Motor neuron (in vitro differentiated cells): ENCODE measurements at regions not wholly inside any gene's neighbourhood (a gene's known extent, or its start where the extent isn't known, plus 50 kb on each side); places are given as distances from the start of the nearest gene placed in this dataset.

ENCODE experiments used
- ATAC-seq, 8 experiments: fragments of 200-7000 bp; cut with Tn5 transposase; replicated peaks in 6 of 8; 2 replicates each; pipeline ENCODE4 v1.8.0; 2021; ENCODE audit warnings: mild to moderate bottlenecking in 8 of 8, moderate library complexity in 8 of 8
- H3K27ac ChIP-seq, 2 donors: fragments of 250-450 bp; sonication (Bioruptor Pico); 2 replicates each; pipeline ENCODE4 v1.9.0; 2021; ENCODE audit warnings: antibody characterized with exemption in 2 of 2, mild to moderate bottlenecking in 2 of 2, moderate library complexity in 1 of 2
- H3K4me1 ChIP-seq, 2 donors: fragments of 250-450 bp; sonication (Bioruptor Pico); replicated peaks in 1 of 2; 2 replicates each; pipeline ENCODE4 v1.6.1; 2021; ENCODE audit warnings: antibody characterized with exemption in 2 of 2, mild to moderate bottlenecking in 2 of 2, moderate library complexity in 1 of 2
- H3K4me3 ChIP-seq, 5 donors: fragments of 250-450 bp; sonication (Bioruptor Pico); 2 replicates each; pipeline ENCODE4 v1.9.0; 2021; ENCODE audit warnings: antibody characterized with exemption in 5 of 5, mild to moderate bottlenecking in 5 of 5, moderate library complexity in 4 of 5
- WGBS, 10 experiments: fragments of 450-650 bp; shearing (Covaris generic); methylation state at CpG; one replicate each; pipeline ENCODE4 v1.0.0; 2022; 5-methylcytosine and 5-hydroxymethylcytosine counted together
- in situ Hi-C, 9 experiments: fragments of 400-800 bp; cut with MboI; loops; one replicate each; pipeline ENCODE4 v1.15.0; 2021; ENCODE audit warnings: low sequenced_read_pairs in 9 of 9, low pct_unique_long_range_greater_than_20kb in 2 of 9; ENCODE audit not compliant: unreplicated experiment in 9 of 9

DNA sequence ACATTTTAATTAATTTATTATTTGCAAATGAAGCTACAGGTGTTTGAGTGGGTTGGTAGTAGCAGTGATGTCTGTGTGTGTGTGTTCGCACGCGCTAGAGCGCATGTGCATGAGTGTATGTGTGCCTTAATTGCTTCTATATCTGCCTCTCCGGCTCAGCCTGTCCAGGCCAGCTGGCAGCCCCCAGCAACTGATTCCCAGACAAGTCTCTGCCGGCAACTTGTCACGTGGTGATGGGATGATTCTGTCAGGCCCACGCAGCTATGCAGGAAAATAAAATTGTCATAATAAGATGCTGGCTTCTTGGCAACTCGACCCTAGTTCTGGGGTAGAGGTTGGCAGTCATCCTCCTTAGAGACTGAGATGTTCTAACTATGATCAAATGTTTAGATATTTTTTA, 712.8 kb upstream of the SOX9 start:
- H3K27ac ChIP-seq: no peak overlapping the region
- H3K4me3 ChIP-seq: no peak overlapping the region
- WGBS, 10 experiments: 13 to 100% (median 71%) methylated on average over 1 to 9 of the region's 9 CpGs; no CpG with 5 or more reads in 1 of the 10 experiments
- H3K4me1 ChIP-seq: no peaks in the 10 kb centered on the region
- no peak for ATAC-seq
- in situ Hi-C loops: no loop called here

DNA sequence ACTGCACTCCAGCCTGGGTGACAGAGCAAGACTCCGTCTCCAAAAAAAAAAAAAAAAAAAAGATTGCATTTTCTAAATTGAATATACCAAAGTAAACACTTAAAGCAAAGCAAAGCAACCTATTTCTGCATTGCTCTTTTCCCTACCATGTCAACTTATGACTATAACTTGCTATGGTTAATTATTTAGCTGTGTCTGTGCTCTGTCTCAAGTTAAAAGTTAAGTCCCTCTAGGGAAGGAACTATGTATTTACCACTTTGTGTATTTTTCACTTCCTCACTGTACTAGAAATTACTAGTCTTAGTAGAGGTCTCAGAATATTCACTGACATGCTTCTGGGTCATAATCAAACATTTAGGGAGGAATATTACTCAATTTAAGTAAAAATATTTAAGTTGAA, 711.7 kb upstream of the SOX9 start:
- H3K4me1 ChIP-seq: no peaks in the 10 kb centered on the region
- H3K27ac ChIP-seq: no peak overlapping the region
- no CpG with 5 or more reads among the region's 1 CpG for WGBS, 10 experiments
- no peak overlapping the region for H3K4me3 ChIP-seq
- in situ Hi-C loops: no loop called here
- no peak for ATAC-seq

- no peak overlapping the region for H3K4me3 ChIP-seq
- ATAC-seq: no peak
- no peaks in the 10 kb centered on the region for H3K4me1 ChIP-seq
- no peak overlapping the region for H3K27ac ChIP-seq
- in situ Hi-C loops: no loop called here
- 0 to 100% (median 83%) methylated on average over 1 to 4 of the region's 4 CpGs; no CpG with 5 or more reads in 2 of the 10 experiments for WGBS, 10 experiments
Observed at GRCh38 chr17:71409712-71410111, 711.1 kb upstream of the SOX9 start.

DNA sequence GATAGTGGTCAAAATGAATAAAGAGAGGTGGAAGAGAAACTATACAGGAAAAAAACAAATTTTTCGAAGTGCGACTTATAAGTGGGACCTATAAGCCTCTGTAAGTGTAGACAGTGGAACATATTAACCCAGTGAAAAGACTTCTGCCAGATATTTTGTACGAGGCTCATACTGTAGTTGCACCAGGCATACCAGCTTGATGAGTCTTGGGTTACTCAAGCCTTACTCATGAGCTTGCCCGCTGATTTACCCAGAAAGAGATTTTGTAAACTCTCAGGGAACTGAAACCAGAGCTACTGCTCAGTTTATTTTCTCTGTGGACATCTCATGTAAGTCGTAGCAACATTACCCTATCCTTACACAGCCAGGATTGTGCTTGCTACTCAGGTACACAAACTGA, 708.0 kb upstream of the SOX9 start:
- Histone ChIP-seq H3K4me1 (no peaks in the 10 kb centered on the region), H3K27ac (no peak overlapping the region), H3K4me3 (no peak overlapping the region)
- 14 to 94% (median 82%) methylated on average over 2 to 5 of the region's 5 CpGs; no CpG with 5 or more reads in 1 of the 10 experiments for WGBS, 10 experiments
- peak in 1 of 8 experiments; percentile 34 for ATAC-seq
- in situ Hi-C loops: no loop called here

DNA sequence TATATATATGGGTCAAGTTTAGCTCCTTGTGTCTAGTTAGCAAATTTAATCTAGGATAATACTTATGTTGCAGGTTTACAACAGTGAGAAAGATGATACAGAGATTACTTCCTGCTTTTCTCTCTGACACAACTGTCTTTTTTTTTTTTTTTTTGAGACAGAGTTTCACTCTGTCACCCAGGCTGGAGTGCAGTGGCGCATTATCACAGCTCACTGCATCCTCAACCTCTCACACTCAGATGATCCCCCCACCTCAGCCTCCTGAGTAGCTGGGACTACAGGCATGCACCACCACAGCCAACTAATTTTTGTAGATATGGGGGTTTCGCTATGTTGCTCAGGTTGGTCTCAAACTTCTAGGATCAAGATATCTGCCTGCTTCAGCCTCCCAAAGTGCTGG, 706.9 kb upstream of the SOX9 start:
- Histone ChIP-seq H3K4me1 (no peaks in the 10 kb centered on the region), H3K4me3 (no peak overlapping the region), H3K27ac (no peak overlapping the region)
- 61 to 100% (median 94%) methylated on average over 1 to 2 of the region's 2 CpGs; no CpG with 5 or more reads in 5 of the 10 experiments for WGBS, 10 experiments
- in situ Hi-C loops: no loop called here
- no peak for ATAC-seq

GRCh38 chr17:71417142-71417541, 703.7 kb upstream of the SOX9 start:
- Histone ChIP-seq H3K4me1 (no peaks in the 10 kb centered on the region), H3K27ac (no peak overlapping the region), H3K4me3 (no peak overlapping the region)
- in situ Hi-C loops: no loop called here
- ATAC-seq: no peak
- WGBS, 10 experiments: 83 to 100% (median 100%) methylated on average over 1 of the region's 1 CpG; no CpG with 5 or more reads in 2 of the 10 experiments

GRCh38 chr17:71422968-71423367, 697.9 kb upstream of the SOX9 start:
- Histone ChIP-seq H3K4me3 (no peak overlapping the region), H3K4me1 (peaks cover 0 to 8% of the 10 kb centered on the region in 2 donors), H3K27ac (no peak overlapping the region)
- in situ Hi-C loops: no loop called here
- no peak for ATAC-seq
- WGBS, 10 experiments: 0 to 100% (median 55%) methylated on average over 1 of the region's 1 CpG; no CpG with 5 or more reads in 3 of the 10 experiments

- in situ Hi-C loops: no loop called here
- H3K4me3 ChIP-seq: no peak overlapping the region
- 26 to 100% (median 90%) methylated on average over 2 to 5 of the region's 5 CpGs; no CpG with 5 or more reads in 1 of the 10 experiments for WGBS, 10 experiments
- peaks cover 0 to 8% of the 10 kb centered on the region in 2 donors for H3K4me1 ChIP-seq
- no peak overlapping the region for H3K27ac ChIP-seq
- peak in 1 of 8 experiments; percentile 54 for ATAC-seq
Observed at GRCh38 chr17:71423871-71424546, 696.8 kb upstream of the SOX9 start.

DNA sequence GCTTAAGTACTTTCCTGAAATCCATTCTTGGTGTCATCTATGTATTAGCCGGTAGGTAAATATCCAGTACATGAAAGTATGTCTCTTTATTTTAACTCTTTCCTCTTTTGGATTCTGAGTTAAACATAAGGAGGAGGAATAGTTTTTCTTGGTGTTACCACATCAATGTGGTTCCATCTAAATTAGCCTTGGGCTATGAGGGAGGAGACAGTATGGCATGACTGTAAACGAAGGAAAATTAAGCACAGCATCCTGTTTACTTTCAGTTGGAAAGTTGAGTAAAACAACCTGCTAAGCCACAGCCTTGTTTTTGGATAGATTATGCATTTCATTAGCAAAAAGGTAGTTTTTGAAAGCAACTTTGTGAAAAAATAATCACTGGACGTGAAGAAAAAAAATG, 693.0 kb upstream of the SOX9 start:
- in situ Hi-C loops: loop anchor here in 1 of 9 experiments (25.0 kb wide), 1 partner anchor 340 kb away; no protein-coding TSS in a partner anchor

GRCh38 chr17:71428897-71429296, 691.9 kb upstream of the SOX9 start:
- peaks cover 0 to 8% of the 10 kb centered on the region in 2 donors for H3K4me1 ChIP-seq
- ATAC-seq: no peak
- H3K27ac ChIP-seq: no peak overlapping the region
- no peak overlapping the region for H3K4me3 ChIP-seq
- in situ Hi-C loops: loop anchor here in 1 of 9 experiments (25.0 kb wide), 1 partner anchor 342 kb away; no protein-coding TSS in a partner anchor

More for the DNA sequence above, 693.0 kb upstream of the SOX9 start:
- Histone ChIP-seq H3K4me3 (no peak overlapping the region), H3K4me1 (peaks cover 0 to 8% of the 10 kb centered on the region in 2 donors), H3K27ac (no peak overlapping the region)
- WGBS, 10 experiments: 52 to 100% (median 86%) methylated on average over 1 to 3 of the region's 3 CpGs
- no peak for ATAC-seq

GRCh38 chr17:71430281-71430680, 690.5 kb upstream of the SOX9 start:
- no peak for ATAC-seq

DNA sequence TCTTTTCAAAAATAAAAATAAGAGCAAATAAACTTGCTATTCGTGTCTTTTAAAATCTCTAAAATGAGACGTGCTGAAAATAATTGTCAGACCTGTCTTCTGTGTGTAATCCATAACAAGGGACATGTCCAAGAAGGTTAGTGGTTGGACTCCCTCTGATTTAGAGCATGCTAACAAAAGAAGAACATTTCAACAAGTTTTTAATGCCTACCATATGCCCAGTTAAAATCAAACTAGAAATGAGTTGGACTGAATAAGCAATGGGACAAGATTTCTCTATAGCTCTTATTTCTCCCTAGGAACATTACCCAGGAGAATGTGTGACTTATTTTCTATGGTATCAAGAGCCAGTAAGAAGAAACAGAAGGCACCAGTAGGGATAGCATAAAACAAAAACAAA, 689.7 kb upstream of the SOX9 start:
- Histone ChIP-seq H3K4me3 (no peak overlapping the region), H3K4me1 (no peaks in the 10 kb centered on the region), H3K27ac (no peak overlapping the region)
- 0 to 87% (median 69%) methylated on average over 1 to 2 of the region's 2 CpGs for WGBS, 10 experiments
- ATAC-seq: no peak
- in situ Hi-C loops: loop anchor here in 1 of 9 experiments (25.0 kb wide), 1 partner anchor 344 kb away; no protein-coding TSS in a partner anchor

More at GRCh38 chr17:71430281-71430680, 690.5 kb upstream of the SOX9 start:
- WGBS, 10 experiments: 0 to 100% (median 74%) methylated on average over 1 to 5 of the region's 5 CpGs; no CpG with 5 or more reads in 2 of the 10 experiments
- no peaks in the 10 kb centered on the region for H3K4me1 ChIP-seq
- in situ Hi-C loops: loop anchor here in 1 of 9 experiments (25.0 kb wide), 1 partner anchor 343 kb away; no protein-coding TSS in a partner anchor
- H3K27ac ChIP-seq: no peak overlapping the region
- H3K4me3 ChIP-seq: no peak overlapping the region

- no peaks in the 10 kb centered on the region for H3K4me1 ChIP-seq
- ATAC-seq: no peak
- H3K27ac ChIP-seq: no peak overlapping the region
- WGBS, 10 experiments: 8 to 100% (median 83%) methylated on average over 1 to 2 of the region's 2 CpGs; no CpG with 5 or more reads in 5 of the 10 experiments
- no peak overlapping the region for H3K4me3 ChIP-seq
- in situ Hi-C loops: loop anchor here in 1 of 9 experiments (25.0 kb wide), 1 partner anchor 345 kb away; no protein-coding TSS in a partner anchor
Observed at GRCh38 chr17:71432378-71433315, 688.2 kb upstream of the SOX9 start.
